Astrocyte (in vitro differentiated cells and primary cell): ENCODE measurements at regions not wholly inside any gene's neighbourhood (a gene's known extent, or its start where the extent isn't known, plus 50 kb on each side); places are given as distances from the start of the nearest gene placed in this dataset.

ENCODE experiments used
- EZH2 ChIP-seq: IDR thresholded peaks from 2 replicates; pipeline ENCODE4 v1.6.1; 2012; ENCODE audit warnings: mild to moderate bottlenecking, low read length, inconsistent platforms; ENCODE audit not compliant: insufficient read depth
- TF ChIP-seq, protein P1 (sequence below): IDR thresholded peaks from 2 replicates; pipeline ENCODE4 v1.5.1; 2011; ENCODE audit warnings: low read depth, mild to moderate bottlenecking, inconsistent platforms, low read length, moderate library complexity; ENCODE audit not compliant: insufficient read depth

DNA sequence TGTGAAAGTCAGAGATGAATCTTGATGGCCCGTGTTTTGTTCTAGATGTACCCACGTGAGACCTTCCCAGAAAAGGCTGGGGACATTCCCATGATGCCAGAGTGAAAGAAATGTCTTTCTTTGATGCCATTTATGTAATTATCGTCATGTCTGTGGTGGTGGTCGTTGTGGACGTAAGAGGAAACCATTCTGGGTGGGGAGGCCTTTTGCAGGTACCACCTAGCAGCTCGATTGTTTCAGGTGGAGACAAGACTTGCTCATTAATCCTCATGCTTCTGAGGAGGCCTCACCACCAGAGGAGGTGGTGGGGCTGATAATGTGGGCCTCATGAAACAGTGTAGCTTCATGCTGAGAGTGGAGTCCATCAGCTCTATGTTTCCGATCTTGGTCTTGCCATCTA lies 58.1 kb upstream of the USP3 start:
- TF ChIP-seq, protein P1, sequence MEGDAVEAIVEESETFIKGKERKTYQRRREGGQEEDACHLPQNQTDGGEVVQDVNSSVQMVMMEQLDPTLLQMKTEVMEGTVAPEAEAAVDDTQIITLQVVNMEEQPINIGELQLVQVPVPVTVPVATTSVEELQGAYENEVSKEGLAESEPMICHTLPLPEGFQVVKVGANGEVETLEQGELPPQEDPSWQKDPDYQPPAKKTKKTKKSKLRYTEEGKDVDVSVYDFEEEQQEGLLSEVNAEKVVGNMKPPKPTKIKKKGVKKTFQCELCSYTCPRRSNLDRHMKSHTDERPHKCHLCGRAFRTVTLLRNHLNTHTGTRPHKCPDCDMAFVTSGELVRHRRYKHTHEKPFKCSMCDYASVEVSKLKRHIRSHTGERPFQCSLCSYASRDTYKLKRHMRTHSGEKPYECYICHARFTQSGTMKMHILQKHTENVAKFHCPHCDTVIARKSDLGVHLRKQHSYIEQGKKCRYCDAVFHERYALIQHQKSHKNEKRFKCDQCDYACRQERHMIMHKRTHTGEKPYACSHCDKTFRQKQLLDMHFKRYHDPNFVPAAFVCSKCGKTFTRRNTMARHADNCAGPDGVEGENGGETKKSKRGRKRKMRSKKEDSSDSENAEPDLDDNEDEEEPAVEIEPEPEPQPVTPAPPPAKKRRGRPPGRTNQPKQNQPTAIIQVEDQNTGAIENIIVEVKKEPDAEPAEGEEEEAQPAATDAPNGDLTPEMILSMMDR, result no peak
- no peak for TF ChIP-seq EZH2
